GM19239 (cell line): ENCODE measurements at regions not wholly inside any gene's neighbourhood (a gene's known extent, or its start where the extent isn't known, plus 50 kb on each side); places are given as distances from the start of the nearest gene placed in this dataset.
"Not testable (repeated sequence)": the region's sequence is repeated elsewhere in the genome, so short reads cannot be mapped to it uniquely, and the experiment has no call there.

Experiments
- DNase-seq: peaks from one replicate; pipeline ENCODE4 v3.0.0; 2011; ENCODE audit warnings: low spot score; ENCODE audit not compliant: insufficient read length
- FAIRE-seq: peaks from 2 replicates; lab custom pipeline; 2011; peaks lifted over from hg19 to GRCh38; lab: Jason Lieb, UNC

- FAIRE-seq: no peak
- no peak for DNase-seq
Measured at GRCh38 chr4:160353548-160353947, 1250.7 kb downstream of the RAPGEF2 start.

- DNase-seq (no peak), FAIRE-seq (no peak)
Measured at GRCh38 chr4:160362478-160362877, 1259.6 kb downstream of the RAPGEF2 start.

- DNase-seq: no peak
- no peak for FAIRE-seq
Measured at GRCh38 chr4:160364217-160364616, 1261.3 kb downstream of the RAPGEF2 start.

GRCh38 chr4:160364665-160365064 lies 1261.8 kb downstream of the RAPGEF2 start:
- FAIRE-seq, DNase-seq: not testable (repeated sequence)

GRCh38 chr4:160365383-160365782 lies 1262.5 kb downstream of the RAPGEF2 start:
- not testable (repeated sequence) for FAIRE-seq, DNase-seq

GRCh38 chr4:160370046-160370445 lies 1267.2 kb downstream of the RAPGEF2 start:
- DNase-seq (no peak), FAIRE-seq (no peak)

GRCh38 chr4:160371446-160371845 lies 1268.6 kb downstream of the RAPGEF2 start:
- no peak for FAIRE-seq
- no peak for DNase-seq

GRCh38 chr4:160372390-160372789 lies 1269.5 kb downstream of the RAPGEF2 start:
- DNase-seq (no peak), FAIRE-seq (no peak)

- no peak for DNase-seq
- no peak for FAIRE-seq
Measured at GRCh38 chr4:160373911-160374310, 1271.0 kb downstream of the RAPGEF2 start.

GRCh38 chr4:160375772-160376452 lies 1273.0 kb downstream of the RAPGEF2 start:
- FAIRE-seq: no peak
- no peak for DNase-seq

- DNase-seq: no peak
- no peak for FAIRE-seq
Measured at GRCh38 chr4:160386846-160387245, 1284.0 kb downstream of the RAPGEF2 start.

- no peak for FAIRE-seq
- DNase-seq: no peak
Measured at GRCh38 chr4:160399826-160400225, 1296.9 kb downstream of the RAPGEF2 start.

GRCh38 chr4:160403081-160403480 lies 1300.2 kb downstream of the RAPGEF2 start:
- no peak for FAIRE-seq
- no peak for DNase-seq

- FAIRE-seq (no peak), DNase-seq (no peak)
Measured at GRCh38 chr4:160406263-160406825, 1303.5 kb downstream of the RAPGEF2 start.

GRCh38 chr4:160414496-160414895 lies 1311.6 kb downstream of the RAPGEF2 start:
- DNase-seq: no peak
- FAIRE-seq: no peak

GRCh38 chr4:160423879-160424451 lies 1321.1 kb downstream of the RAPGEF2 start:
- FAIRE-seq (no peak), DNase-seq (no peak)

GRCh38 chr4:160426233-160426632 lies 1323.4 kb downstream of the RAPGEF2 start:
- FAIRE-seq (no peak), DNase-seq (no peak)

GRCh38 chr4:160450876-160451275 lies 1348.0 kb downstream of the RAPGEF2 start:
- no peak for FAIRE-seq
- DNase-seq: no peak

- DNase-seq, FAIRE-seq: not testable (repeated sequence)
Measured at GRCh38 chr4:160481696-160482690, 1379.1 kb downstream of the RAPGEF2 start.

- DNase-seq (no peak), FAIRE-seq (no peak)
Measured at GRCh38 chr4:160485071-160485687, 1382.3 kb downstream of the RAPGEF2 start.
